ENCODE measurements at regions not wholly inside any gene's neighbourhood (a gene's known extent, or its start where the extent isn't known, plus 50 kb on each side); places are given as distances from the start of the nearest gene placed in this dataset.
"Not testable (repeated sequence)": the region's sequence is repeated elsewhere in the genome, so short reads cannot be mapped to it uniquely, and the experiment has no call there.

- TF ChIP-seq CTCF, EZH2 (IDR thresholded peaks at IDR 0.05): not testable (repeated sequence)
These were observed 138.4 kb downstream of the TNFRSF13B start for GRCh38 chr17:16833517-16833916.

Measured in neural progenitor cell (in vitro differentiated cells).